IMR-90 (cell line): ENCODE measurements at regions not wholly inside any gene's neighbourhood (a gene's known extent, or its start where the extent isn't known, plus 50 kb on each side); places are given as distances from the start of the nearest gene placed in this dataset.

Experiments used
- CTCF ChIP-seq: conservative IDR thresholded peaks from 2 replicates; pipeline ENCODE4 v1.5.1; 2012; ENCODE audit warnings: mild to moderate bottlenecking, low read depth, low read length, improper control_type of control experiment
- MAZ ChIP-seq: IDR thresholded peaks from 2 replicates; pipeline ENCODE4 v1.6.1; 2012; ENCODE audit warnings: low read depth, mild to moderate bottlenecking, low read length, improper control_type of control experiment, moderate library complexity, borderline replicate concordance
- NFE2L2 ChIP-seq: fragments of 150-350 bp; IDR thresholded peaks from 2 replicates; pipeline ENCODE4 v1.6.1; 2016; ENCODE audit warnings: low read depth, mild to moderate bottlenecking, low read length
- POLR2A ChIP-seq: IDR thresholded peaks from 2 replicates; pipeline ENCODE4 v1.6.1; 2012; ENCODE audit warnings: mild to moderate bottlenecking, low read depth, low read length
- RAD21 ChIP-seq: IDR thresholded peaks from 2 replicates; pipeline ENCODE4 v1.6.1; 2012; ENCODE audit warnings: low read length, improper control_type of control experiment
- RCOR1 ChIP-seq: IDR thresholded peaks from 2 replicates; pipeline ENCODE4 v1.6.1; 2012; ENCODE audit warnings: mild to moderate bottlenecking, low read length, improper control_type of control experiment; ENCODE audit not compliant: insufficient replicate concordance
- RFX5 ChIP-seq: IDR thresholded peaks from 2 replicates; pipeline ENCODE4 v1.8.0; 2012; ENCODE audit warnings: low read depth, mild to moderate bottlenecking, low read length, moderate library complexity
- USF2 ChIP-seq: fragments of 150-350 bp; IDR thresholded peaks from 2 replicates; pipeline ENCODE4 v1.6.1; 2017; ENCODE audit warnings: mild to moderate bottlenecking, antibody characterized with exemption, low read length, low read depth

- TF ChIP-seq CTCF, result no peak
- TF ChIP-seq USF2, result no peak
- TF ChIP-seq RFX5, result no peak
- TF ChIP-seq POLR2A, result no peak
- TF ChIP-seq RAD21, result no peak
- TF ChIP-seq NFE2L2, result no peak
- TF ChIP-seq MAZ, result no peak
- no peak for TF ChIP-seq RCOR1
Measured at GRCh38 chr12:94730847-94731246, 80.5 kb upstream of the TMCC3 start.
